ENCODE measurements at regions not wholly inside any gene's neighbourhood (a gene's known extent, or its start where the extent isn't known, plus 50 kb on each side); places are given as distances from the start of the nearest gene placed in this dataset.

DNA sequence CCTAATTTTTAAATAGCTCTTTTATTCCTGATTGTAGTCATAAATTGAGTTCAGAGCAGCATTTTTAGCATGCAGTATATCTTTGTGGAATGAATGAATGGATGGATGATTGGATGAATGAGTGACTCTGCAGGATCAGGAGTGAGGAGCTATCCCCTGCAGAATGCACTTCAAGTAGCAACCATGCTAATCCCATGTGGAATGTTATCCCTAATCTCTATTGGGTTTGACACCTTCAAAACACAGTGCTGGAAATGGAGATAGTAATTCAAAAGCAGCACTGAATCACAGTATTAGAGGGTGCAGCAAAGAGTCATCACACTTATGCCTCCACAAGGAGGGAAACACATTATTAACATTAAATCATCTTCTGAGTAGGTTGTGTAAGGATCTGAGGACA is 501.9 kb downstream of the SHISA9 start:
- TF ChIP-seq, protein P1, sequence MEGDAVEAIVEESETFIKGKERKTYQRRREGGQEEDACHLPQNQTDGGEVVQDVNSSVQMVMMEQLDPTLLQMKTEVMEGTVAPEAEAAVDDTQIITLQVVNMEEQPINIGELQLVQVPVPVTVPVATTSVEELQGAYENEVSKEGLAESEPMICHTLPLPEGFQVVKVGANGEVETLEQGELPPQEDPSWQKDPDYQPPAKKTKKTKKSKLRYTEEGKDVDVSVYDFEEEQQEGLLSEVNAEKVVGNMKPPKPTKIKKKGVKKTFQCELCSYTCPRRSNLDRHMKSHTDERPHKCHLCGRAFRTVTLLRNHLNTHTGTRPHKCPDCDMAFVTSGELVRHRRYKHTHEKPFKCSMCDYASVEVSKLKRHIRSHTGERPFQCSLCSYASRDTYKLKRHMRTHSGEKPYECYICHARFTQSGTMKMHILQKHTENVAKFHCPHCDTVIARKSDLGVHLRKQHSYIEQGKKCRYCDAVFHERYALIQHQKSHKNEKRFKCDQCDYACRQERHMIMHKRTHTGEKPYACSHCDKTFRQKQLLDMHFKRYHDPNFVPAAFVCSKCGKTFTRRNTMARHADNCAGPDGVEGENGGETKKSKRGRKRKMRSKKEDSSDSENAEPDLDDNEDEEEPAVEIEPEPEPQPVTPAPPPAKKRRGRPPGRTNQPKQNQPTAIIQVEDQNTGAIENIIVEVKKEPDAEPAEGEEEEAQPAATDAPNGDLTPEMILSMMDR (IDR thresholded peaks at IDR 0.05; ENCODE audit: borderline replicate concordance, extremely low read depth, low read length, poor library complexity, severe bottlenecking) = no peak
- TF ChIP-seq EZH2 (IDR thresholded peaks at IDR 0.05; ENCODE audit: borderline replicate concordance, low read depth, low read length, severe bottlenecking) = no peak
- H4K20me1 ChIP-seq (ENCODE audit: insufficient read depth, low read length) = no peaks in the 10 kb centered on the region
- H3K27me3 ChIP-seq (ENCODE audit: insufficient read depth, low read length, poor library complexity) = no peaks in the 10 kb centered on the region
- no peak overlapping the region for H3K4me3 ChIP-seq (ENCODE audit: low read depth in 1 of 2, low read length in 2 of 2)
- H3K9me3 ChIP-seq (ENCODE audit: insufficient read depth, low read length, severe bottlenecking) = no peaks in the 10 kb centered on the region
- no peak overlapping the region for H3K9ac ChIP-seq (ENCODE audit: low read depth, low read length)
- H3K27ac ChIP-seq (ENCODE audit: low read length) = no peak overlapping the region
- H3K4me2 ChIP-seq (ENCODE audit: insufficient read depth, low read length) = no peak overlapping the region
- no peak for ATAC-seq (ENCODE audit: insufficient read depth, low read depth)
- no peaks in the 10 kb centered on the region for H3K4me1 ChIP-seq (ENCODE audit: insufficient read depth, low read length)
- no peaks in the 10 kb centered on the region for H3K79me2 ChIP-seq (ENCODE audit: insufficient read depth, low read length)
- no peak for DNase-seq
- no peaks in the 10 kb centered on the region for H3K36me3 ChIP-seq (ENCODE audit: insufficient read depth, low read length)
- H2AFZ ChIP-seq (ENCODE audit: low read depth, low read length) = no peak overlapping the region

DNA sequence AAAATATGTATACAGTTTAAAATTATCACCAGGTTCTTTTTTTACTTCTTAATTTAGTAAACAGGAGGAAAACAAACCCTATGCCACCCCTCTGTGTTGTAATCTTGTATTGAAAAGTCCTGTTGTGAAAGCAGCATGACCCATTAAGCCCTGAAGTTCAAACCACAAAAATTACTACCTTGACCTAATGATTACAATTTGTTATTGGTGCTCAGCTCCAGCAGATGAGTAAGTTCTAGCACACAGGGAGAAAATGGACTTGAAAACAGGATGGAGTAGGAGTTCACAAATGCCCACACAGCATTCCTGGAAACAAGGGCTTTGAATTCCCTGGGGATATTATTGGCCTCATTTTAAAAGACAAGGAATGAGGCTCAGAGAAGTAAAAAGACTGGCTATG is 505.8 kb upstream of the ERCC4 start:
- no peaks in the 10 kb centered on the region for H4K20me1 ChIP-seq (ENCODE audit: insufficient read depth, low read length)
- H3K27me3 ChIP-seq (ENCODE audit: insufficient read depth, low read length, poor library complexity) = no peaks in the 10 kb centered on the region
- no peak overlapping the region for H3K27ac ChIP-seq (ENCODE audit: low read length)
- DNase-seq = no peak
- no peaks in the 10 kb centered on the region for H3K79me2 ChIP-seq (ENCODE audit: insufficient read depth, low read length)
- no peak overlapping the region for H3K4me3 ChIP-seq (ENCODE audit: low read depth in 1 of 2, low read length in 2 of 2)
- no peaks in the 10 kb centered on the region for H3K9me3 ChIP-seq (ENCODE audit: insufficient read depth, low read length, severe bottlenecking)
- no peak overlapping the region for H3K4me2 ChIP-seq (ENCODE audit: insufficient read depth, low read length)
- H3K4me1 ChIP-seq (ENCODE audit: insufficient read depth, low read length) = no peaks in the 10 kb centered on the region
- H3K9ac ChIP-seq (ENCODE audit: low read depth, low read length) = no peak overlapping the region
- no peak for ATAC-seq (ENCODE audit: insufficient read depth, low read depth)
- TF ChIP-seq, protein P1 (IDR thresholded peaks at IDR 0.05; ENCODE audit: borderline replicate concordance, extremely low read depth, low read length, poor library complexity, severe bottlenecking) = no peak
- H2AFZ ChIP-seq (ENCODE audit: low read depth, low read length) = no peak overlapping the region
- no peaks in the 10 kb centered on the region for H3K36me3 ChIP-seq (ENCODE audit: insufficient read depth, low read length)

GRCh38 chr16:13419589-13419988 is 500.4 kb upstream of the ERCC4 start:
- H3K4me1 ChIP-seq (ENCODE audit: insufficient read depth, low read length) = no peaks in the 10 kb centered on the region
- DNase-seq = no peak
- H3K27ac ChIP-seq (ENCODE audit: low read length) = no peak overlapping the region
- no peak overlapping the region for H2AFZ ChIP-seq (ENCODE audit: low read depth, low read length)
- no peaks in the 10 kb centered on the region for H3K36me3 ChIP-seq (ENCODE audit: insufficient read depth, low read length)
- no peak overlapping the region for H3K9ac ChIP-seq (ENCODE audit: low read depth, low read length)
- H3K27me3 ChIP-seq (ENCODE audit: insufficient read depth, low read length, poor library complexity) = no peaks in the 10 kb centered on the region
- H3K4me2 ChIP-seq (ENCODE audit: insufficient read depth, low read length) = no peak overlapping the region
- no peaks in the 10 kb centered on the region for H3K79me2 ChIP-seq (ENCODE audit: insufficient read depth, low read length)
- H3K4me3 ChIP-seq (ENCODE audit: low read depth in 1 of 2, low read length in 2 of 2) = no peak overlapping the region
- no peaks in the 10 kb centered on the region for H3K9me3 ChIP-seq (ENCODE audit: insufficient read depth, low read length, severe bottlenecking)
- TF ChIP-seq, protein P1 (IDR thresholded peaks at IDR 0.05; ENCODE audit: borderline replicate concordance, extremely low read depth, low read length, poor library complexity, severe bottlenecking) = no peak
- TF ChIP-seq EZH2 (IDR thresholded peaks at IDR 0.05; ENCODE audit: borderline replicate concordance, low read depth, low read length, severe bottlenecking) = no peak
- no peak for ATAC-seq (ENCODE audit: insufficient read depth, low read depth)
- H4K20me1 ChIP-seq (ENCODE audit: insufficient read depth, low read length) = no peaks in the 10 kb centered on the region

DNA sequence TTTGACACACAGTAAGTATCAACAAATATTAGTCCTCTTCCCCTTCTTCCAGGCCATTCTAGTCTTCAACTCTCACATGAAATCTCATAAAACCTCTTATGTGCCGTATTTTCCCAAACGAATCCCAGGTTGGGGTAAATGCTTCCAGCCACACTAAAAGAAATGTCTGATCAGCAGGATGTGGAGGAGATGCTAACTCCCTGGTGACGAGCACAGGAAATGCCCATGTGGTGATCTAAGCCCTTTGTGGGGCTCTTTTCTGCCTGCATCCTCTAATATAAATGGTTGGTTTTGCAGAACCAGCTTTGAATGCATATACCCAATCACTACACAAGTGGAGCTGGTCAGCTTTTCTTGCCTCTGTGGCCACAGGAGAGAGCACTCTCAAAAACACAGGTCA is 498.2 kb upstream of the ERCC4 start:
- ATAC-seq (ENCODE audit: insufficient read depth, low read depth) = no peak
- no peaks in the 10 kb centered on the region for H3K79me2 ChIP-seq (ENCODE audit: insufficient read depth, low read length)
- no peaks in the 10 kb centered on the region for H4K20me1 ChIP-seq (ENCODE audit: insufficient read depth, low read length)

More for the DNA sequence above, 498.2 kb upstream of the ERCC4 start:
- H3K9me3 ChIP-seq (ENCODE audit: insufficient read depth, low read length, severe bottlenecking) = no peaks in the 10 kb centered on the region
- TF ChIP-seq EZH2 (IDR thresholded peaks at IDR 0.05; ENCODE audit: borderline replicate concordance, low read depth, low read length, severe bottlenecking) = no peak
- TF ChIP-seq, protein P1 (IDR thresholded peaks at IDR 0.05; ENCODE audit: borderline replicate concordance, extremely low read depth, low read length, poor library complexity, severe bottlenecking) = no peak
- DNase-seq = no peak
- no peak overlapping the region for H3K27ac ChIP-seq (ENCODE audit: low read length)
- H3K27me3 ChIP-seq (ENCODE audit: insufficient read depth, low read length, poor library complexity) = no peaks in the 10 kb centered on the region
- no peak overlapping the region for H3K9ac ChIP-seq (ENCODE audit: low read depth, low read length)
- H2AFZ ChIP-seq (ENCODE audit: low read depth, low read length) = no peak overlapping the region
- no peaks in the 10 kb centered on the region for H3K36me3 ChIP-seq (ENCODE audit: insufficient read depth, low read length)
- H3K4me2 ChIP-seq (ENCODE audit: insufficient read depth, low read length) = no peak overlapping the region
- H3K4me3 ChIP-seq (ENCODE audit: low read depth in 1 of 2, low read length in 2 of 2) = no peak overlapping the region
- no peaks in the 10 kb centered on the region for H3K4me1 ChIP-seq (ENCODE audit: insufficient read depth, low read length)
